GM13976 (cell line): ENCODE measurements at regions not wholly inside any gene's neighbourhood (a gene's known extent, or its start where the extent isn't known, plus 50 kb on each side); places are given as distances from the start of the nearest gene placed in this dataset.

Experiments
- DNase-seq: peaks from one replicate; pipeline ENCODE4 v3.0.0; 2012; ENCODE audit warnings: low spot score
- in situ Hi-C: fragments of 300-500 bp; cut with MboI; formaldehyde crosslinking; loops from one replicate; pipeline ENCODE4 v1.12.0; 2022; ENCODE audit warnings: low sequenced_read_pairs, mixed read lengths, inconsistent platforms; ENCODE audit not compliant: unreplicated experiment
- TF ChIP-seq, protein P1 (sequence below): IDR thresholded peaks from 2 replicates; pipeline ENCODE4 v1.5.1; 2012; ENCODE audit warnings: borderline replicate concordance, mild to moderate bottlenecking; ENCODE audit not compliant: insufficient read depth; ENCODE audit errors: extremely low read depth, missing control alignments, control extremely low read depth

DNA sequence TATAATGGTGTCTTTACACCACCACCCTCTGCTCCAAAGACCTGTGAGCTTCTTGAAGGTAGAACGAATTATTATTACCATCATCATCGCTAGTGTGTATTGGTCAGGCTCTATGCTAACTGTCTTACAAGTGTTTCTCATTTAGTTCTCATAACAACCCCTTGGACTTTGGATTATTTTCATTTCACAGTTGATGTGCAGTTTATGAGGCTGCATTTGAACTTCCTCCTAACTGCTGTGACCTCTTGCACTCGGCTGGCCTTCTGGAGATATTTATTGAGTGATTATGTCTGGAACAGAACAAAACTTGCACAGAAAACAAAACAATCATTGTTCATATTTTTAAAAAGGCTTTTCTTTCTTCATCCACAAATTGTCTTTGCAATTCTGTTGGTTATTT is 306.3 kb upstream of the SGCD start:
- TF ChIP-seq, protein P1, sequence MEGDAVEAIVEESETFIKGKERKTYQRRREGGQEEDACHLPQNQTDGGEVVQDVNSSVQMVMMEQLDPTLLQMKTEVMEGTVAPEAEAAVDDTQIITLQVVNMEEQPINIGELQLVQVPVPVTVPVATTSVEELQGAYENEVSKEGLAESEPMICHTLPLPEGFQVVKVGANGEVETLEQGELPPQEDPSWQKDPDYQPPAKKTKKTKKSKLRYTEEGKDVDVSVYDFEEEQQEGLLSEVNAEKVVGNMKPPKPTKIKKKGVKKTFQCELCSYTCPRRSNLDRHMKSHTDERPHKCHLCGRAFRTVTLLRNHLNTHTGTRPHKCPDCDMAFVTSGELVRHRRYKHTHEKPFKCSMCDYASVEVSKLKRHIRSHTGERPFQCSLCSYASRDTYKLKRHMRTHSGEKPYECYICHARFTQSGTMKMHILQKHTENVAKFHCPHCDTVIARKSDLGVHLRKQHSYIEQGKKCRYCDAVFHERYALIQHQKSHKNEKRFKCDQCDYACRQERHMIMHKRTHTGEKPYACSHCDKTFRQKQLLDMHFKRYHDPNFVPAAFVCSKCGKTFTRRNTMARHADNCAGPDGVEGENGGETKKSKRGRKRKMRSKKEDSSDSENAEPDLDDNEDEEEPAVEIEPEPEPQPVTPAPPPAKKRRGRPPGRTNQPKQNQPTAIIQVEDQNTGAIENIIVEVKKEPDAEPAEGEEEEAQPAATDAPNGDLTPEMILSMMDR: no peak
- DNase-seq: no peak
- in situ Hi-C loops: no loop called here

GRCh38 chr5:156021866-156022265 is 305.1 kb upstream of the SGCD start:
- no peak for DNase-seq
- in situ Hi-C loops: no loop called here
- TF ChIP-seq, protein P1: no peak

DNA sequence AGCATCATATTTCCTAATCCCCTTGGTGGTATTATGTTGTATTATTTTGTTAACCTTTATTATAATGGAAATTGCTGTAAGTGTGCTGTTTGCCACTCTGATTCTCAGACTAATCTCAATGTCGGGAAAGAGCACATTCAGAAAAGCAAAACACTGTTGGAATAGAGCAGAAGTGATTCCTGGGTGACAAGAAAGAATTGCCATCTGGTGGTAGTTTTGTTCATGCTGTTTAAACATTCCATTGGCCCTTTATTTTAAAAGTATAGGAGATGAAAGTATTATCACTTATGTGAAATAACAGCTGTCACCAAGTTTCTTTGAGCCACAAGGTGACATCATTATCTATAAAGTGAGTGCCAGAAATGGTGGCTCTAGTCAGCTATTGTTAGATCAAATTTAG is 301.3 kb upstream of the SGCD start:
- in situ Hi-C loops: no loop called here
- TF ChIP-seq, protein P1: no peak
- DNase-seq: no peak

DNA sequence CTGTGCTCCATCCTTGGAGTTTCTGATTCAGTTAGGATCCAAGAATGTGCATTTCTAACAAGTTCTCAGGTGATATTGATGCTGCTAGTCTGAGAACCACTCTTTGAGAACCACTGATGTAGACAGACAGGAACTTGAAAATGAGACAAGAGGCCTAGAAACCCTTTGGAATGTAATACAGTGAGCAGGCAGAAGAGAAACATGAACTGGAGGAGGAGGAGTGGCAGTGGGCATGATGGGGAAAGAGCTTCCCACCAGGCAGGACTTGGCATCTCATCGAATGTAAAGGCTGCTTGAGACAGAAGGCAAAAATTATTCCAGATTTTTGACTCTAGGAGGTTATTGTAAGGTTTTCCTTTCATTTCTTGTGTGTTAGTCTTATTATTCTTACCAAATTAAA is 295.8 kb upstream of the SGCD start:
- no peak for DNase-seq
- in situ Hi-C loops: no loop called here
- TF ChIP-seq, protein P1: no peak

DNA sequence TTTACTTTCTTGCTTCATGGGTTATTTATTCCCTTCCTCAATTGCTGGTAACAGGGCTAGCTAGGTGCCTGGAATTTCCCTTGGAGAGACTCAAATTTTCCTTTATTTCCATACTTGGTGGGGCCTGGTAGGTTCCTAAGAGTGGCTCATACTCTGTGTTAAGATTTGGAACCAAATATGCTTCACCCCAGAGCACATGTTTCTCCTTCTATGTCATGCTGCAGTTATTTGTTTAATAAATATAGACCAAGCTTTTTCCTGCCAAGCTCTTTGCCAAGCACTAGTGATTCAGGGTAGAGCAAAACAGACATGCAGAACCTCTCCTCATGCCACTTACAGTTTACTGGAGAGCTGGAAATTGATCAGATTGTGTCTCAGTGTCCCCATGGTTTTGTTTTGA is 290.3 kb upstream of the SGCD start:
- TF ChIP-seq, protein P1: no peak
- no peak for DNase-seq
- in situ Hi-C loops: no loop called here

GRCh38 chr5:156037151-156037909 is 289.6 kb upstream of the SGCD start:
- no peak for DNase-seq
- TF ChIP-seq, protein P1: no peak
- in situ Hi-C loops: no loop called here
